ENCODE measurements at regions not wholly inside any gene's neighbourhood (a gene's known extent, or its start where the extent isn't known, plus 50 kb on each side); places are given as distances from the start of the nearest gene placed in this dataset.

GRCh38 chr1:199113265-199113869 lies 474.5 kb downstream of the PTPRC start:
- H2AFZ ChIP-seq (ENCODE audit: low read depth, low read length, severe bottlenecking), result no peak overlapping the region
- no peaks in the 10 kb centered on the region; the same call in 1 of the 2 replicates for H3K9me3 ChIP-seq (ENCODE audit: insufficient read depth, low read length)
- no peak overlapping the region for H3K27ac ChIP-seq (ENCODE audit: low read depth, low read length)
- no peaks in the 10 kb centered on the region for H3K27me3 ChIP-seq (ENCODE audit: low read length)
- H3K36me3 ChIP-seq (ENCODE audit: low read length), result no peaks in the 10 kb centered on the region
- H3K4me3 ChIP-seq (ENCODE audit: insufficient read depth, low read length, poor library complexity, severe bottlenecking), result no peak overlapping the region
- no peak for TF ChIP-seq EZH2phosphoT487 (conservative IDR thresholded peaks at IDR 0.05; ENCODE audit: low read length)
- TF ChIP-seq CTCF (IDR thresholded peaks at IDR 0.05; ENCODE audit: insufficient read depth, low read length, poor library complexity, severe bottlenecking), result peak; percentile 88
- H3K79me2 ChIP-seq (ENCODE audit: insufficient read depth, low read length), result no peaks in the 10 kb centered on the region
- H4K20me1 ChIP-seq (ENCODE audit: low read depth, low read length), result no peaks in the 10 kb centered on the region
- H3K9me2 ChIP-seq (replicated peaks; ENCODE audit: insufficient read depth, low read length), result no peaks in the 10 kb centered on the region
- no peaks in the 10 kb centered on the region for H3F3A ChIP-seq (ENCODE audit: insufficient read depth)
- H3K9ac ChIP-seq (ENCODE audit: low read length), result no peak overlapping the region
- no peak overlapping the region for H3K4me2 ChIP-seq (ENCODE audit: low read depth, low read length, poor library complexity, severe bottlenecking)

- no peaks in the 10 kb centered on the region; the same call in 1 of the 2 replicates for H3K9me3 ChIP-seq (ENCODE audit: insufficient read depth, low read length)
- no peaks in the 10 kb centered on the region for H3K79me2 ChIP-seq (ENCODE audit: insufficient read depth, low read length)
- no peak overlapping the region for H3K27ac ChIP-seq (ENCODE audit: low read depth, low read length)
- no peak overlapping the region for H3K9ac ChIP-seq (ENCODE audit: low read length)
- H3K4me3 ChIP-seq (ENCODE audit: insufficient read depth, low read length, poor library complexity, severe bottlenecking), result no peak overlapping the region
- TF ChIP-seq EZH2phosphoT487 (conservative IDR thresholded peaks at IDR 0.05; ENCODE audit: low read length) (no peak), CTCF (IDR thresholded peaks at IDR 0.05; ENCODE audit: insufficient read depth, low read length, poor library complexity, severe bottlenecking) (no peak)
- no peak overlapping the region for H3K4me2 ChIP-seq (ENCODE audit: low read depth, low read length, poor library complexity, severe bottlenecking)
- no peaks in the 10 kb centered on the region for H3K27me3 ChIP-seq (ENCODE audit: low read length)
- no peak overlapping the region for H2AFZ ChIP-seq (ENCODE audit: low read depth, low read length, severe bottlenecking)
- H3K9me2 ChIP-seq (replicated peaks; ENCODE audit: insufficient read depth, low read length), result no peaks in the 10 kb centered on the region
- no peaks in the 10 kb centered on the region for H4K20me1 ChIP-seq (ENCODE audit: low read depth, low read length)
- H3F3A ChIP-seq (ENCODE audit: insufficient read depth), result no peaks in the 10 kb centered on the region
- no peaks in the 10 kb centered on the region for H3K36me3 ChIP-seq (ENCODE audit: low read length)
These were observed 477.6 kb downstream of the PTPRC start for GRCh38 chr1:199116488-199116887.

GRCh38 chr1:199121047-199121446 lies 482.2 kb downstream of the PTPRC start:
- Histone ChIP-seq H3K4me3 (ENCODE audit: insufficient read depth, low read length, poor library complexity, severe bottlenecking) (no peak overlapping the region), H4K20me1 (ENCODE audit: low read depth, low read length) (no peaks in the 10 kb centered on the region), H3K4me2 (ENCODE audit: low read depth, low read length, poor library complexity, severe bottlenecking) (no peak overlapping the region), H2AFZ (ENCODE audit: low read depth, low read length, severe bottlenecking) (no peak overlapping the region), H3K9me3 (ENCODE audit: insufficient read depth, low read length) (no peaks in the 10 kb centered on the region), H3K36me3 (ENCODE audit: low read length) (no peaks in the 10 kb centered on the region), H3F3A (ENCODE audit: insufficient read depth) (no peaks in the 10 kb centered on the region), H3K27ac (ENCODE audit: low read depth, low read length) (no peak overlapping the region), H3K9ac (ENCODE audit: low read length) (no peak overlapping the region), H3K27me3 (ENCODE audit: low read length) (no peaks in the 10 kb centered on the region), H3K9me2 (replicated peaks; ENCODE audit: insufficient read depth, low read length) (no peaks in the 10 kb centered on the region), H3K79me2 (ENCODE audit: insufficient read depth, low read length) (no peaks in the 10 kb centered on the region)
- no peak for TF ChIP-seq CTCF (IDR thresholded peaks at IDR 0.05; ENCODE audit: insufficient read depth, low read length, poor library complexity, severe bottlenecking)
- no peak for TF ChIP-seq EZH2phosphoT487 (conservative IDR thresholded peaks at IDR 0.05; ENCODE audit: low read length)
